Esophagus squamous epithelium (tissue), 4 donors: ENCODE measurements at regions not wholly inside any gene's neighbourhood (a gene's known extent, or its start where the extent isn't known, plus 50 kb on each side); places are given as distances from the start of the nearest gene placed in this dataset.

ENCODE experiments used
- POLR2A ChIP-seq, 4 donors: fragments of 450-650 bp; IDR thresholded peaks; one replicate each; pipeline ENCODE4 v1.6.1; 2017; ENCODE audit warnings: antibody characterized with exemption in 4 of 4, mild to moderate bottlenecking in 4 of 4, moderate library complexity in 3 of 4
- TF ChIP-seq, protein P1 (sequence below), 6 experiments: fragments of 450-650 bp in 4 of 6; fragments of 200-600 bp in 2 of 6; sonication (generic) in 2 of 6; IDR thresholded peaks; one replicate each; pipeline ENCODE4 v1.5.1; 2016 to 2019; ENCODE audit warnings: antibody characterized with exemption in 6 of 6, mild to moderate bottlenecking in 4 of 6, moderate library complexity in 4 of 6

DNA sequence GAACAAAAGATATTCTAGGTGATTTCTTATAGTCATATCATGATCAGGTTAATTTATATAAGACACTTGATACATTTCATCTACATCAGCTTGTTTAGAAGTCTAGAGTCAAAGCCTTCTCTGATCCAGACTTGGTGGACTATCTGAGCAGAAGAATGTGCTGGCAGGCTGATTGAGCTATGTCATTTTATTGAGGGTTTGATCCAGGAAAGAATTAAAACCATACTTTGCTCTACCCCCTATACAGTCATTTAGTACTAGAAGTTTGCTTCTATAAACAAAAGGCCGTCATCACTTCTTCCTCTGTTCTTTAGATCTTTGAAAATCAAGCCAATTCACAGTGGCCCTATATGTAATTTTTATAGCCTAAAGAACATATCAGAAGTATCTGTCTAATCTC, 173.1 kb upstream of the PITX2 start:
- TF ChIP-seq POLR2A (IDR thresholded peaks at IDR 0.05) = no peak
- TF ChIP-seq, protein P1, sequence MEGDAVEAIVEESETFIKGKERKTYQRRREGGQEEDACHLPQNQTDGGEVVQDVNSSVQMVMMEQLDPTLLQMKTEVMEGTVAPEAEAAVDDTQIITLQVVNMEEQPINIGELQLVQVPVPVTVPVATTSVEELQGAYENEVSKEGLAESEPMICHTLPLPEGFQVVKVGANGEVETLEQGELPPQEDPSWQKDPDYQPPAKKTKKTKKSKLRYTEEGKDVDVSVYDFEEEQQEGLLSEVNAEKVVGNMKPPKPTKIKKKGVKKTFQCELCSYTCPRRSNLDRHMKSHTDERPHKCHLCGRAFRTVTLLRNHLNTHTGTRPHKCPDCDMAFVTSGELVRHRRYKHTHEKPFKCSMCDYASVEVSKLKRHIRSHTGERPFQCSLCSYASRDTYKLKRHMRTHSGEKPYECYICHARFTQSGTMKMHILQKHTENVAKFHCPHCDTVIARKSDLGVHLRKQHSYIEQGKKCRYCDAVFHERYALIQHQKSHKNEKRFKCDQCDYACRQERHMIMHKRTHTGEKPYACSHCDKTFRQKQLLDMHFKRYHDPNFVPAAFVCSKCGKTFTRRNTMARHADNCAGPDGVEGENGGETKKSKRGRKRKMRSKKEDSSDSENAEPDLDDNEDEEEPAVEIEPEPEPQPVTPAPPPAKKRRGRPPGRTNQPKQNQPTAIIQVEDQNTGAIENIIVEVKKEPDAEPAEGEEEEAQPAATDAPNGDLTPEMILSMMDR (IDR thresholded peaks at IDR 0.05) = no peak
